SK-N-MC (cell line): ENCODE measurements at regions not wholly inside any gene's neighbourhood (a gene's known extent, or its start where the extent isn't known, plus 50 kb on each side); places are given as distances from the start of the nearest gene placed in this dataset.

Source experiments
- DNase-seq: peaks from one replicate; pipeline ENCODE4 v3.0.0-alpha.2; 2011; ENCODE audit warnings: low read depth, low spot score
- H3K27ac ChIP-seq: fragments of 200-600 bp; sonication (generic); 2 replicates; pipeline ENCODE4 v1.5.1; 2016; ENCODE audit warnings: mixed run types
- H3K36me3 ChIP-seq: fragments of 200-600 bp; sonication (generic); 2 replicates; pipeline ENCODE4 v1.6.1; 2017; ENCODE audit warnings: antibody characterized with exemption, low read length, mixed read lengths; ENCODE audit not compliant: insufficient read depth
- H3K4me3 ChIP-seq: fragments of 200-600 bp; sonication (generic); 2 replicates; pipeline ENCODE4 v1.5.1; 2016
- H3K9ac ChIP-seq: fragments of 200-600 bp; sonication (generic); 2 replicates; pipeline ENCODE4 v1.8.0; 2017; ENCODE audit warnings: mixed run types, mixed read lengths; ENCODE audit not compliant: insufficient read length
- H3K9me3 ChIP-seq: fragments of 200-600 bp; sonication (generic); 2 replicates; pipeline ENCODE4 v1.6.1; 2017; ENCODE audit warnings: low read depth, mild to moderate bottlenecking, antibody characterized with exemption, low read length, moderate library complexity, mixed read lengths
- EZH2 ChIP-seq: fragments of 200-600 bp; sonication (generic); IDR thresholded peaks from one replicate; pipeline ENCODE4 v1.6.1; 2017; ENCODE audit warnings: antibody characterized with exemption
- FOXP2 ChIP-seq: optimal IDR thresholded peaks from 2 replicates; pipeline ENCODE3; 2011; ENCODE audit warnings: mild to moderate bottlenecking, moderate library complexity; ENCODE audit not compliant: insufficient read depth; ENCODE audit errors: extremely low read length, control extremely low read depth
- POLR2AphosphoS5 ChIP-seq: IDR thresholded peaks from 2 replicates; pipeline ENCODE4 v1.6.1; 2012; ENCODE audit warnings: mild to moderate bottlenecking, low read depth, low read length, borderline replicate concordance

GRCh38 chr6:150680510-150680909 is 80.8 kb downstream of the PLEKHG1 start:
- Histone ChIP-seq H3K4me3 (no peak overlapping the region), H3K36me3 (no peaks in the 10 kb centered on the region), H3K9me3 (no peaks in the 10 kb centered on the region), H3K27ac (no peak overlapping the region), H3K9ac (no peak overlapping the region)
- DNase-seq, result no peak
- TF ChIP-seq FOXP2, result no peak
- no peak for TF ChIP-seq POLR2AphosphoS5

- H3K9ac ChIP-seq, result no peak overlapping the region
- no peak overlapping the region for H3K4me3 ChIP-seq
- no peak for DNase-seq
- TF ChIP-seq EZH2 (no peak), POLR2AphosphoS5 (no peak), FOXP2 (no peak)
- H3K36me3 ChIP-seq, result no peaks in the 10 kb centered on the region
- H3K27ac ChIP-seq, result no peak overlapping the region
- H3K9me3 ChIP-seq, result no peaks in the 10 kb centered on the region
These were observed 82.1 kb downstream of the PLEKHG1 start for GRCh38 chr6:150681578-150682395.

DNA sequence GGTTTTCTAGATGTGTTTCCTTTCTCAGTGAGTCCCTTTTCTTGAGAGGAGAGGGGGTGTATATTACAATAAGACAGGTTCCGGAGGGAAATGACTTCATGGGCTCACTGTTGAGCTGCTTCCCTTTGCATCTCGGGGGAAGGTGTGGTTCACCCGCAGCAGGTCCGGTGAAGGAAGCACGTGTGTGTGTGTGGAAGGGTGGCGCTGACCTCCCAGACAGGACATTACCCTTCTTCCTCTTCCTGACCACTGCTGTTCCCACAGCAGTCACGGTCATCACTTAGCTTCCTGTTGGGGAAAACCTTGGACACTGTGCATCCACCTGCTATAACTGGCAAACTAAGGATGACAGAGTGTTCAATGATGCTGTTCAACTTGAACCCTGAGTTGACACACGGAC is 83.6 kb downstream of the PLEKHG1 start:
- no peaks in the 10 kb centered on the region for H3K36me3 ChIP-seq
- TF ChIP-seq POLR2AphosphoS5 (no peak), FOXP2 (no peak), EZH2 (no peak)
- DNase-seq, result no peak
- H3K9me3 ChIP-seq, result no peaks in the 10 kb centered on the region
- H3K4me3 ChIP-seq, result no peak overlapping the region
- H3K27ac ChIP-seq, result no peak overlapping the region
- H3K9ac ChIP-seq, result no peak overlapping the region

DNA sequence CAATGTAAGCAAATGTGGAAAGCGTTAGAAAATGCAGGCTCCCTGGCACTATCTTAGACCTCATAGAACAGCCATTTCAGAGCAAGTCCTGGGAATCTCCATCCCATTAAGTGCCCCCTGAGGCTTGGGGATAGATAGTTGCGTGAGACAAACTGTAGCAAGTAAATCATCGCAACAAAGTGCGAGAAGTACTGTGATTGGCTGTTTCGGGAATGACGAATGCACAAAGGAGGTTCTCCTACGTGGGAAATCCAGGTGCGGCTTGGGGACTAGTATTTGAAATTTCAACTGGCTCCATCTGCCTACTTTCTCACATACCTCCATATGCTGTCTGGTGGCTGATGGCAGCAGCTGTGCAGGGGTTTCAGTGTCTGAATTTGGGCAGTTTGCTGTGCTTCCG is 84.5 kb downstream of the PLEKHG1 start:
- Histone ChIP-seq H3K36me3 (no peaks in the 10 kb centered on the region), H3K9ac (no peak overlapping the region), H3K9me3 (no peaks in the 10 kb centered on the region), H3K4me3 (no peak overlapping the region), H3K27ac (no peak overlapping the region)
- TF ChIP-seq EZH2 (no peak), POLR2AphosphoS5 (no peak), FOXP2 (no peak)
- no peak for DNase-seq

DNA sequence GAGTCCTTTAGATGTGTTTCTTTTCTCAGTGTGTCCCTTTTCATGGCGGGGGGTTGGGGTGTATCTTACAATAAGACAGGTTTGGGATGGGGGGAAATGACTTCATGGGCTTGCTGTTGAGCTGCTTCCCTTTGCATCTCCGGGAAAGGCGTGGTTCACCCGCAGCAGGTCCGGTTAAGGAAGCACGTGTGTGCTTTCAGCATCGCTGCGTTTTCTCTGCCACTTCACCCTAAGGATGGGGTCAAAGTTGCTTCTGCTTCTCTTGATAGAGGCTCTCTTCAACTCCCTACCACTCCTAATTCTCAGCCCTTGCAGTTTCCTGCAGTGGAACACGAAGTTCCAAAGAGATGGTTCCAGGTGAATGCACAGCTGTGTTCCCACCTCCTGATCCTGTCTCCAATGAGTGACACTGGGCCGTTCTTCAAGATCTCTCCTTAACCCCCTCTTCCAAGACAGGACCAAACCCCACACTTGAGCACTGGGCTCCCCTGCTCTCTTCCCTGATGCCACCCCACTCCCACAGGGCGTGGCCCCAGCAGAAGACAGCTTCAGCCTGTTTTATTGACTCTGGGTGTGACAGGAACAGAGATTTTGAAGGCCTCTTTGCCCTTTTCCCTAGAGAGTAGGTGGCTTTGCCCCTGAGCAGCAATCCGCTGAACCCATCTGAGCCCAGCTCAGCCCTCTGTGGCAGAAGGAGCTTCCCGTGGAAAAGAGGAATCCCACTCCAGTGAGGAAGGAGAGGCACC is 85.2 kb downstream of the PLEKHG1 start:
- TF ChIP-seq POLR2AphosphoS5 (no peak), FOXP2 (no peak), EZH2 (no peak)
- H3K36me3 ChIP-seq, result no peaks in the 10 kb centered on the region
- no peak overlapping the region for H3K27ac ChIP-seq
- no peak overlapping the region for H3K9ac ChIP-seq
- no peak overlapping the region for H3K4me3 ChIP-seq
- no peaks in the 10 kb centered on the region for H3K9me3 ChIP-seq
- no peak for DNase-seq

GRCh38 chr6:150685860-150686259 is 86.2 kb downstream of the PLEKHG1 start:
- TF ChIP-seq EZH2, result no peak
- TF ChIP-seq FOXP2, result no peak
- no peak for TF ChIP-seq POLR2AphosphoS5
- H3K36me3 ChIP-seq, result no peaks in the 10 kb centered on the region
- no peak overlapping the region for H3K9ac ChIP-seq
- no peaks in the 10 kb centered on the region for H3K9me3 ChIP-seq
- no peak overlapping the region for H3K4me3 ChIP-seq
- no peak overlapping the region for H3K27ac ChIP-seq
- DNase-seq, result no peak

DNA sequence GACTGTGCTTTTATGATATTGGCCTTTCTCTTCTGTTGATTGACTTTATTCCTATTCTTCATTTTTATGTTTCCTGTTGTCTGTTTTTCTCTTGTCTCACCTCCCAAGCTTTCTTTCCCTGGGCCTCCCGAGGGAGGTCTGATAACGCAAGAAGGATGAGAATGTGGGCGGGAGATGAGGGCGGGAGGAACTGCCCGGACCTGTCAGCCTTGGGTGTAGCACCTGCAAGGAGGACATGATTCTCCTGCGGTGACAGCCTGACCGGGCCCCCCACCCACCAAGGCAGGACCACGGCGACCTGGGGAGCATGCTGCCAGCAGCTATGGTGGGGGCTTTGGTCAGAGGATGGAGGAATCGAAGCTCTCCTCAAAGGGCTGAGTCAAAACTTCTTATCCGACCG is 86.9 kb downstream of the PLEKHG1 start:
- TF ChIP-seq POLR2AphosphoS5 (no peak), FOXP2 (no peak), EZH2 (no peak)
- no peak for DNase-seq
- Histone ChIP-seq H3K36me3 (no peaks in the 10 kb centered on the region), H3K9ac (no peak overlapping the region), H3K9me3 (no peaks in the 10 kb centered on the region), H3K4me3 (no peak overlapping the region), H3K27ac (no peak overlapping the region)

DNA sequence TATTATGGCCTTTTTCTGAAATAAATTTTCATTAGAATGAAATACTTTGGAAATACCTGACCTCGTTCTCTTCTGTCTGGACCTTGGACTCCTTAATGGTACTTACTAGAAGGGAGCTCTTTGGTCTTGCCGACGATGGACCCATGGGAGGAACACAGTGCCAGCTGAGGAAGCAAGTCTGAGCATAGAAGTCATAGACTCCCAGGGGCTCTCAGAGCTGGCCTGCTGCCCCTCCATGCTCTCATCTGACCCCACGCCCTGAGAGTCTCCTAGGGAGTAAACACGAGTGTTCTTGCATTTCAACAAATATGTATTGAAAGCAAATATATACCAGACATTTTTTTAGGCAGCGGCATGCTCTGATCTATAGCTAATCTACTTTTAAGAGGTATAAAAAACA is 87.8 kb downstream of the PLEKHG1 start:
- Histone ChIP-seq H3K36me3 (no peaks in the 10 kb centered on the region), H3K9ac (no peak overlapping the region), H3K9me3 (no peaks in the 10 kb centered on the region), H3K4me3 (no peak overlapping the region), H3K27ac (no peak overlapping the region)
- TF ChIP-seq EZH2 (no peak), POLR2AphosphoS5 (no peak), FOXP2 (no peak)
- DNase-seq, result no peak
